ENCODE measurements at regions not wholly inside any gene's neighbourhood (a gene's known extent, or its start where the extent isn't known, plus 50 kb on each side); places are given as distances from the start of the nearest gene placed in this dataset.

DNA sequence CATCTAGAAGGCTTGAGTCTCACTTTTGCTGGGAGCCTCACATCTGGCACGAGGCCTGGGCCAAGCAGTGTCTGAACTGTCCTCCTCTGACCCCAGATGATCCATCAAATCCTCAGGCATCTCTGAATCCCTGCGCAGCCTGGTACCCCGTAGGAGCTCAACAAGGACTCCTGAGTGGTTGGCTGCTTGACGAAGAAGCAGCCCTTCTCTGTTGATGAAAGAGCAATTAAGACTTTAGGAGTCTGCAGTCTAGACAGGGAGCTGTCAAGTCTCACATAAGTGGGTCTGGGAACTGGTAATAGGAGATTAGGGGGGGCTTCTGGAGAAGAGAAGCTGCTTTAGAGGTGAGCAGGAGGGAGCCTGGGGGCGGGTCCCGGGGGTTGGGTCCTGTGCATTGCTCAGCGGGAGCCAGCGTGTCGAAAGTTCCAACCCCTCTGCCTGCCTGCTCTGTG lies 326.0 kb downstream of the RPS24 start:
- CTCF ChIA-PET, result interaction anchor here (0.8 kb wide), 1 partner anchor 33 kb away, joined by 3 read pairs; no protein-coding TSS in a partner anchor
- H3K4me1 Mint-ChIP-seq (ENCODE audit: low read depth, unreplicated experiment), result no peaks in the 10 kb centered on the region

DNA sequence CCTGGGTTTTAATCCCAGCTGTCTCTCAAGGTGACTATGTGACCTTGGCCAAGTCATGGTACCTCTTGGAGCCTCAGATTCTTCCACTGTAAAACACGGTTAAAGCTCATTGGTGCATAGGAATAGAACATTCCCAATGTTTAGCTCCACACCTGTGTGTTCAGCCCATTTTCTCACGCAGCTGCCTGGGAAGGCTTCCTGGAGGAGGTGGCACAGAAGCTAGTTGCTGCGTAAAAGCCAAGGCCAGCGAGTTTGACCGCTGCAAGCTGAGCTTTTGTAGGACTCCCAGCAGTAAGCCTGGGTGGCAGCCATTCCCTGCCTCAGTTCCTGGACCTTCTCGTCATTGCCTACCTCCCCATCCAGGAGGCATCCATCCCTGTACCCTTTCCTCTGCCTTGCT lies 326.6 kb downstream of the RPS24 start:
- no peaks in the 10 kb centered on the region for H3K9me3 Mint-ChIP-seq (ENCODE audit: low read depth, unreplicated experiment)
- H3K36me3 Mint-ChIP-seq (ENCODE audit: insufficient read depth, unreplicated experiment), result no peaks in the 10 kb centered on the region
- no peak for DNase-seq
- intact Hi-C loops (cut with micrococcal nuclease; ENCODE audit: unreplicated experiment), result no loop called here
- H3K27ac Mint-ChIP-seq (ENCODE audit: unreplicated experiment), result no peak overlapping the region
- no peaks in the 10 kb centered on the region for H3K4me1 Mint-ChIP-seq (ENCODE audit: low read depth, unreplicated experiment)
- no TSS peak for BruUV-seq (replicated peaks)
- H3K27me3 Mint-ChIP-seq (ENCODE audit: unreplicated experiment), result peaks cover 99% of the 10 kb centered on the region
- TF ChIP-seq, protein P1, sequence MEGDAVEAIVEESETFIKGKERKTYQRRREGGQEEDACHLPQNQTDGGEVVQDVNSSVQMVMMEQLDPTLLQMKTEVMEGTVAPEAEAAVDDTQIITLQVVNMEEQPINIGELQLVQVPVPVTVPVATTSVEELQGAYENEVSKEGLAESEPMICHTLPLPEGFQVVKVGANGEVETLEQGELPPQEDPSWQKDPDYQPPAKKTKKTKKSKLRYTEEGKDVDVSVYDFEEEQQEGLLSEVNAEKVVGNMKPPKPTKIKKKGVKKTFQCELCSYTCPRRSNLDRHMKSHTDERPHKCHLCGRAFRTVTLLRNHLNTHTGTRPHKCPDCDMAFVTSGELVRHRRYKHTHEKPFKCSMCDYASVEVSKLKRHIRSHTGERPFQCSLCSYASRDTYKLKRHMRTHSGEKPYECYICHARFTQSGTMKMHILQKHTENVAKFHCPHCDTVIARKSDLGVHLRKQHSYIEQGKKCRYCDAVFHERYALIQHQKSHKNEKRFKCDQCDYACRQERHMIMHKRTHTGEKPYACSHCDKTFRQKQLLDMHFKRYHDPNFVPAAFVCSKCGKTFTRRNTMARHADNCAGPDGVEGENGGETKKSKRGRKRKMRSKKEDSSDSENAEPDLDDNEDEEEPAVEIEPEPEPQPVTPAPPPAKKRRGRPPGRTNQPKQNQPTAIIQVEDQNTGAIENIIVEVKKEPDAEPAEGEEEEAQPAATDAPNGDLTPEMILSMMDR (IDR thresholded peaks at IDR 0.05; ENCODE audit: unreplicated experiment), result no peak
- CTCF ChIA-PET, result interaction anchor here (0.8 kb wide), 1 partner anchor 34 kb away, joined by 3 read pairs; no protein-coding TSS in a partner anchor
- no peak overlapping the region for H3K4me3 Mint-ChIP-seq (ENCODE audit: low read depth, unreplicated experiment)

More for the DNA sequence above, 326.0 kb downstream of the RPS24 start:
- no peak for DNase-seq
- Mint-ChIP-seq H3K27me3 (ENCODE audit: unreplicated experiment) (peaks cover 99% of the 10 kb centered on the region), H3K4me3 (ENCODE audit: low read depth, unreplicated experiment) (no peak overlapping the region), H3K27ac (ENCODE audit: unreplicated experiment) (no peak overlapping the region), H3K36me3 (ENCODE audit: insufficient read depth, unreplicated experiment) (no peaks in the 10 kb centered on the region), H3K9me3 (ENCODE audit: low read depth, unreplicated experiment) (no peaks in the 10 kb centered on the region)
- BruUV-seq (replicated peaks), result no TSS peak
- intact Hi-C loops (cut with micrococcal nuclease; ENCODE audit: unreplicated experiment), result no loop called here
- TF ChIP-seq, protein P1 (IDR thresholded peaks at IDR 0.05; ENCODE audit: unreplicated experiment), result no peak

DNA sequence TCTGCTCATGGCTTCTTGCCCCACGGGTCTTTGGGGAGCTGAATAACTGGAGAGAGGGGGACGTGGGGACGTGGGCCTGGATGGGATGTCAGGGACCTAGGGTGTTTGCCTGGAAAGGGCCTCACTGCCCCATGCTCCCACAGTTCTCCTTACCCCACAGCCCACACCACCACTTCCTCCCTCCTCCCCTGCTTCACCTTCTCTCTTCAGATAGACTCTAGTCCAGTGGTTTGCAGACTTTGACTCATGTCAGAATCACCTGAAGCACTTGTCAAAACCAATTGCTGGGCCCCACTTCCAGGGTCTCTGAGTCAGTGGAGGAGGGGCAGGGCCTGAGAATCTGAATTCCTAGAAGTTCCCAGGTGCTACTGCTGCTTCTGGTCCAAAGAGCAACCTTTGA lies 327.4 kb downstream of the RPS24 start:
- TF ChIP-seq, protein P1 (IDR thresholded peaks at IDR 0.05; ENCODE audit: unreplicated experiment), result no peak

DNA sequence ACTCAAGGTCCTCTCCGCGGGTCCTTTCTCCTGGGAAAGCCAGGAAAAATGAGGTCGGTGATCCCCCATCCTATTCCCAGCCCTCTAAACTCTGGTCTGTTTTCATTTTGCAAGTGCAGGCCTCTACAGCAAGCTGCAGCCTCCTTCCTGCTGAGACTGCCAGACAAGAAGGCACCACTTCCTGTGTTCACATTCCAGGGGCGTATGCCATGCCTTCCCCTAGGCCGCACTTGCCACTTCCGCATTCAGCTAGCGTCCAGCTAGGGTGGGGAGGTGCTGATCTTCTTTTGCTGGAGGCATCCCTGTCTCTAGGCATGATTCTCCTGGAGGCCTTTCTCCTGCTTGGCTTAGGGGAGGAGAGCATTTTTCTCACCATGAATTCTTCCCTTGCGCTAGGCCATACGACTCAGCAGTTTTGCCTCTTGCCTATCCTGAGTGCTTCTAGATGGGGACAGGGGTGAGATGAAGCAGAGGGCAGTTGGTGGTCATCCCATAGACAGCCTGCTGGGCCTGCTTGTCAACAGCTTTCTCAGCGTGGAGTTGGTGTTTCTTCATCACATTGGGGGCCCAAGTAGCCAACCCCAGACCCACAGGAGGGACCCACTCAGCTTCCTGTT lies 328.9 kb downstream of the RPS24 start:
- no peaks in the 10 kb centered on the region for H3K4me1 Mint-ChIP-seq (ENCODE audit: low read depth, unreplicated experiment)
- CTCF ChIA-PET, result no interaction called here
- H3K27ac Mint-ChIP-seq (ENCODE audit: unreplicated experiment), result no peak overlapping the region
- no peak overlapping the region for H3K4me3 Mint-ChIP-seq (ENCODE audit: low read depth, unreplicated experiment)
- TF ChIP-seq, protein P1 (IDR thresholded peaks at IDR 0.05; ENCODE audit: unreplicated experiment), result no peak
- no TSS peak for BruUV-seq (replicated peaks)
- H3K36me3 Mint-ChIP-seq (ENCODE audit: insufficient read depth, unreplicated experiment), result no peaks in the 10 kb centered on the region
- H3K9me3 Mint-ChIP-seq (ENCODE audit: low read depth, unreplicated experiment), result no peaks in the 10 kb centered on the region
- peaks cover 100% of the 10 kb centered on the region for H3K27me3 Mint-ChIP-seq (ENCODE audit: unreplicated experiment)
- intact Hi-C loops (cut with micrococcal nuclease; ENCODE audit: unreplicated experiment), result no loop called here
- DNase-seq, result no peak

More for the DNA sequence above, 327.4 kb downstream of the RPS24 start:
- intact Hi-C loops (cut with micrococcal nuclease; ENCODE audit: unreplicated experiment), result no loop called here
- H3K4me1 Mint-ChIP-seq (ENCODE audit: low read depth, unreplicated experiment), result no peaks in the 10 kb centered on the region
- H3K4me3 Mint-ChIP-seq (ENCODE audit: low read depth, unreplicated experiment), result no peak overlapping the region
- DNase-seq, result no peak
- no peak overlapping the region for H3K27ac Mint-ChIP-seq (ENCODE audit: unreplicated experiment)
- H3K36me3 Mint-ChIP-seq (ENCODE audit: insufficient read depth, unreplicated experiment), result no peaks in the 10 kb centered on the region
- CTCF ChIA-PET, result no interaction called here
- BruUV-seq (replicated peaks), result no TSS peak
- H3K27me3 Mint-ChIP-seq (ENCODE audit: unreplicated experiment), result peaks cover 100% of the 10 kb centered on the region
- no peaks in the 10 kb centered on the region for H3K9me3 Mint-ChIP-seq (ENCODE audit: low read depth, unreplicated experiment)
